GM23338 (cell line): ENCODE measurements at regions not wholly inside any gene's neighbourhood (a gene's known extent, or its start where the extent isn't known, plus 50 kb on each side); places are given as distances from the start of the nearest gene placed in this dataset.

Experiments used
- ATAC-seq: fragments of 200-7000 bp; cut with Tn5 transposase; 3 replicates; pipeline ENCODE4 v1.9.1; 2020
- DNase-seq: peaks from one replicate; pipeline ENCODE4 v3.0.0-alpha.2; 2015; ENCODE audit warnings: low spot score
- H2AFZ ChIP-seq: fragments of 200-600 bp; sonication (generic); 2 replicates; pipeline ENCODE4 v1.8.0; 2016; ENCODE audit warnings: antibody characterized with exemption, mild to moderate bottlenecking, moderate library complexity
- H3F3A ChIP-seq: fragments of 200-600 bp; sonication (generic); replicated peaks from 2 replicates; pipeline ENCODE4 v1.8.0; 2017; ENCODE audit warnings: antibody characterized with exemption, mixed run types, low read depth
- H3K27ac ChIP-seq: fragments of 200-600 bp; sonication (generic); 2 replicates; pipeline ENCODE4 v1.6.1; 2016; ENCODE audit warnings: low read depth
- H3K27me3 ChIP-seq: fragments of 200-600 bp; sonication (generic); 2 replicates; pipeline ENCODE4 v1.8.0; 2016; ENCODE audit warnings: mild to moderate bottlenecking, mixed run types, moderate library complexity; ENCODE audit not compliant: insufficient read depth
- H3K36me3 ChIP-seq: fragments of 200-600 bp; sonication (generic); 2 replicates; pipeline ENCODE4 v1.8.0; 2016; ENCODE audit warnings: mild to moderate bottlenecking; ENCODE audit not compliant: insufficient read depth
- H3K4me1 ChIP-seq: fragments of 200-600 bp; sonication (generic); 2 replicates; pipeline ENCODE4 v1.8.0; 2016; ENCODE audit warnings: mild to moderate bottlenecking, moderate library complexity; ENCODE audit not compliant: insufficient read depth
- H3K4me2 ChIP-seq: fragments of 200-600 bp; sonication (generic); 2 replicates; pipeline ENCODE4 v1.7.1; 2017; ENCODE audit warnings: mixed run types
- H3K4me3 ChIP-seq: fragments of 200-600 bp; sonication (generic); 2 replicates; pipeline ENCODE4 v1.6.1; 2016; ENCODE audit warnings: mixed run types
- H3K79me2 ChIP-seq: fragments of 200-600 bp; sonication (generic); replicated peaks from 2 replicates; pipeline ENCODE4 v1.8.0; 2017; ENCODE audit warnings: mild to moderate bottlenecking; ENCODE audit not compliant: insufficient read depth
- H3K9me2 ChIP-seq: fragments of 200-600 bp; sonication (generic); 2 replicates; pipeline ENCODE4 v1.8.0; 2017; ENCODE audit not compliant: insufficient read depth
- H4K20me1 ChIP-seq: fragments of 200-600 bp; sonication (generic); replicated peaks from 2 replicates; pipeline ENCODE4 v1.8.0; 2017; ENCODE audit warnings: mild to moderate bottlenecking; ENCODE audit not compliant: insufficient read depth
- H3K27ac Mint-ChIP-seq: 2 replicates; pipeline ENCODE4 v1.8.0; 2020; ENCODE audit warnings: inconsistent platforms, mild to moderate bottlenecking, moderate library complexity, mixed read lengths
- H3K27me3 Mint-ChIP-seq: 3 replicates; pipeline ENCODE4 v1.8.0; 2022; ENCODE audit warnings: low read depth, mild to moderate bottlenecking, moderate library complexity, mixed read lengths, inconsistent platforms; ENCODE audit not compliant: insufficient read depth, poor library complexity
- H3K36me3 Mint-ChIP-seq: 3 replicates; pipeline ENCODE4 v1.8.0; 2021; ENCODE audit warnings: low read depth, mild to moderate bottlenecking, inconsistent platforms, moderate library complexity, mixed read lengths
- H3K4me1 Mint-ChIP-seq: 3 replicates; pipeline ENCODE4 v1.8.0; 2020; ENCODE audit warnings: mild to moderate bottlenecking, inconsistent platforms, mixed read lengths
- H3K4me3 Mint-ChIP-seq: 3 replicates; pipeline ENCODE4 v1.8.0; 2021; ENCODE audit warnings: moderate library complexity, mild to moderate bottlenecking, inconsistent platforms, mixed read lengths
- H3K9me3 Mint-ChIP-seq: 3 replicates; pipeline ENCODE4 v1.8.0; 2020; ENCODE audit warnings: moderate library complexity, mild to moderate bottlenecking, inconsistent platforms, mixed read lengths
- CREB1 ChIP-seq: fragments of 250-450 bp; sonication (Bioruptor Pico); IDR thresholded peaks from 2 replicates; pipeline ENCODE4 v1.5.0; 2020; ENCODE audit warnings: low read depth, mild to moderate bottlenecking, moderate library complexity
- CTCF ChIP-seq, 2 experiments: fragments of 200-600 bp in 1 of 2; sonication (generic) in 1 of 2; conservative IDR thresholded peaks; 2 replicates each; pipeline versions ENCODE4 v1.5.1 to v1.6.1; 2016 to 2017; ENCODE audit warnings: antibody characterized with exemption in 2 of 2, low read depth in 2 of 2, mild to moderate bottlenecking in 2 of 2, moderate library complexity in 1 of 2
- EZH2phosphoT487 ChIP-seq: fragments of 200-600 bp; sonication (generic); IDR thresholded peaks from one replicate; pipeline ENCODE4 v1.8.1; 2018; ENCODE audit warnings: antibody characterized with exemption; ENCODE audit not compliant: unreplicated experiment
- NANOG ChIP-seq: IDR thresholded peaks from 2 replicates; pipeline ENCODE4 v1.6.1; 2016; ENCODE audit warnings: antibody characterized with exemption, borderline replicate concordance
- POLR2AphosphoS5 ChIP-seq: IDR thresholded peaks from 2 replicates; pipeline ENCODE4 v1.6.1; 2016; ENCODE audit warnings: antibody characterized with exemption, low read depth
- ZNF331 ChIP-seq: fragments of 250-450 bp; sonication (Bioruptor Pico); IDR thresholded peaks from 2 replicates; pipeline ENCODE4 v1.5.0; 2020; ENCODE audit warnings: low read depth, mild to moderate bottlenecking, moderate library complexity
- TF ChIP-seq, protein P1 (sequence below): IDR thresholded peaks from 2 replicates; pipeline ENCODE4 v1.6.1; 2016; ENCODE audit warnings: antibody characterized with exemption
- TF ChIP-seq, protein P2 (sequence below): fragments of 250-450 bp; sonication (Bioruptor Pico); IDR thresholded peaks from 2 replicates; pipeline ENCODE4 v1.5.0; 2020; ENCODE audit warnings: mild to moderate bottlenecking, moderate library complexity

DNA sequence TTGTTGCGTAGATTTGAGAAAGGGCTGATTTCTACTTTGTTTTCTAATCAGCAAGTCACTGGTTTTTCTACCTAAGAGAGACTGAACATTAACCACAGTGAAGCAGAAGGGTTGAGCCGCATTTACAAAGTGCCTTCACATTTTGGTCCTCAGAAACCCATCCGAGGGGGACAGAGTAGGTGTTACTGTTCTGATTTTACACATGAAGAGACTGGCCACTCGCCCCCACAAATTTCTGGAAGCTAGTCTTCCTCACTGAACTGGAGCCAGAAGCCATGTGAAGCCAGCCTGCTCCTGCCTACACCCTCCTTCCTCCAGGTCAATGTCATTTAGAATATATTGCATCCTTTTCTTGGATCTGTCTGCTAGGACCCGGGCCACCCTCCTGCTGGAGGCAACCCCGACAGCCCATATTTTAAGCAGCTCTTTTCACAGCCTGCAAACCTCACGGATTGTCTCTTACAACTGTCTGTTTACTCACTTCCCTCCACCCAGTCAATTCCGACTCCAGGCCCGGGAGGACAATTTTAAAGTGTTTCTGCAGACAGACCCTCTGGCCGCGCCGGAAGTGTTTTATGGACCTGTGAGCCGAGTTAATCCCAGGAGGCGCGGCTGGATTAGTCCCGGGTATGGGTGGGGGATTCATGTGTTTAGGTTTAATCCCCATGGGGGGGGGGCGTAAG lies 73.2 kb upstream of the BCOR start (continued):
- TF ChIP-seq, protein P1, sequence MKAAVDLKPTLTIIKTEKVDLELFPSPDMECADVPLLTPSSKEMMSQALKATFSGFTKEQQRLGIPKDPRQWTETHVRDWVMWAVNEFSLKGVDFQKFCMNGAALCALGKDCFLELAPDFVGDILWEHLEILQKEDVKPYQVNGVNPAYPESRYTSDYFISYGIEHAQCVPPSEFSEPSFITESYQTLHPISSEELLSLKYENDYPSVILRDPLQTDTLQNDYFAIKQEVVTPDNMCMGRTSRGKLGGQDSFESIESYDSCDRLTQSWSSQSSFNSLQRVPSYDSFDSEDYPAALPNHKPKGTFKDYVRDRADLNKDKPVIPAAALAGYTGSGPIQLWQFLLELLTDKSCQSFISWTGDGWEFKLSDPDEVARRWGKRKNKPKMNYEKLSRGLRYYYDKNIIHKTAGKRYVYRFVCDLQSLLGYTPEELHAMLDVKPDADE = no peak
- TF ChIP-seq CREB1 (CRISPR knock-in tag) = no peak

- Mint-ChIP-seq H3K27me3 (peaks cover 44% of the 10 kb centered on the region), H3K9me3 (no peaks in the 10 kb centered on the region; the same call in 1 of the 3 replicates), H3K36me3 (peaks cover 5% of the 10 kb centered on the region; the same call in 2 of the 3 replicates), H3K4me1 (peaks cover 50% of the 10 kb centered on the region), H3K27ac (peak overlapping the region; percentile 95), H3K4me3 (peak overlapping the region; percentile 78)
- Histone ChIP-seq H3K4me3 (peak overlapping the region; percentile 59), H3K4me2 (peak overlapping the region; percentile 84), H3K4me1 (peaks cover 49% of the 10 kb centered on the region), H3K27ac (peak overlapping the region; percentile 92), H3K27me3 (peaks cover 30% of the 10 kb centered on the region), H4K20me1 (no peaks in the 10 kb centered on the region), H3K36me3 (no peaks in the 10 kb centered on the region), H3K79me2 (peaks cover 25% of the 10 kb centered on the region), H3K9me2 (no peaks in the 10 kb centered on the region), H2AFZ (no peak overlapping the region), H3F3A (0 out of 2 replicates have a peak, but pooled peaks cover 3% of the 10 kb centered on the region)
- TF ChIP-seq EZH2phosphoT487 (no peak), ZNF331 (CRISPR knock-in tag) (no peak), POLR2AphosphoS5 (peak; percentile 38; the same call in 1 of the 2 replicates), CTCF (conservative IDR thresholded peaks at IDR 0.05; ENCODE audit: low read depth in 2 of 2) (peak; percentile 50 to 53), NANOG (peak; percentile 86)
- TF ChIP-seq, protein P2, sequence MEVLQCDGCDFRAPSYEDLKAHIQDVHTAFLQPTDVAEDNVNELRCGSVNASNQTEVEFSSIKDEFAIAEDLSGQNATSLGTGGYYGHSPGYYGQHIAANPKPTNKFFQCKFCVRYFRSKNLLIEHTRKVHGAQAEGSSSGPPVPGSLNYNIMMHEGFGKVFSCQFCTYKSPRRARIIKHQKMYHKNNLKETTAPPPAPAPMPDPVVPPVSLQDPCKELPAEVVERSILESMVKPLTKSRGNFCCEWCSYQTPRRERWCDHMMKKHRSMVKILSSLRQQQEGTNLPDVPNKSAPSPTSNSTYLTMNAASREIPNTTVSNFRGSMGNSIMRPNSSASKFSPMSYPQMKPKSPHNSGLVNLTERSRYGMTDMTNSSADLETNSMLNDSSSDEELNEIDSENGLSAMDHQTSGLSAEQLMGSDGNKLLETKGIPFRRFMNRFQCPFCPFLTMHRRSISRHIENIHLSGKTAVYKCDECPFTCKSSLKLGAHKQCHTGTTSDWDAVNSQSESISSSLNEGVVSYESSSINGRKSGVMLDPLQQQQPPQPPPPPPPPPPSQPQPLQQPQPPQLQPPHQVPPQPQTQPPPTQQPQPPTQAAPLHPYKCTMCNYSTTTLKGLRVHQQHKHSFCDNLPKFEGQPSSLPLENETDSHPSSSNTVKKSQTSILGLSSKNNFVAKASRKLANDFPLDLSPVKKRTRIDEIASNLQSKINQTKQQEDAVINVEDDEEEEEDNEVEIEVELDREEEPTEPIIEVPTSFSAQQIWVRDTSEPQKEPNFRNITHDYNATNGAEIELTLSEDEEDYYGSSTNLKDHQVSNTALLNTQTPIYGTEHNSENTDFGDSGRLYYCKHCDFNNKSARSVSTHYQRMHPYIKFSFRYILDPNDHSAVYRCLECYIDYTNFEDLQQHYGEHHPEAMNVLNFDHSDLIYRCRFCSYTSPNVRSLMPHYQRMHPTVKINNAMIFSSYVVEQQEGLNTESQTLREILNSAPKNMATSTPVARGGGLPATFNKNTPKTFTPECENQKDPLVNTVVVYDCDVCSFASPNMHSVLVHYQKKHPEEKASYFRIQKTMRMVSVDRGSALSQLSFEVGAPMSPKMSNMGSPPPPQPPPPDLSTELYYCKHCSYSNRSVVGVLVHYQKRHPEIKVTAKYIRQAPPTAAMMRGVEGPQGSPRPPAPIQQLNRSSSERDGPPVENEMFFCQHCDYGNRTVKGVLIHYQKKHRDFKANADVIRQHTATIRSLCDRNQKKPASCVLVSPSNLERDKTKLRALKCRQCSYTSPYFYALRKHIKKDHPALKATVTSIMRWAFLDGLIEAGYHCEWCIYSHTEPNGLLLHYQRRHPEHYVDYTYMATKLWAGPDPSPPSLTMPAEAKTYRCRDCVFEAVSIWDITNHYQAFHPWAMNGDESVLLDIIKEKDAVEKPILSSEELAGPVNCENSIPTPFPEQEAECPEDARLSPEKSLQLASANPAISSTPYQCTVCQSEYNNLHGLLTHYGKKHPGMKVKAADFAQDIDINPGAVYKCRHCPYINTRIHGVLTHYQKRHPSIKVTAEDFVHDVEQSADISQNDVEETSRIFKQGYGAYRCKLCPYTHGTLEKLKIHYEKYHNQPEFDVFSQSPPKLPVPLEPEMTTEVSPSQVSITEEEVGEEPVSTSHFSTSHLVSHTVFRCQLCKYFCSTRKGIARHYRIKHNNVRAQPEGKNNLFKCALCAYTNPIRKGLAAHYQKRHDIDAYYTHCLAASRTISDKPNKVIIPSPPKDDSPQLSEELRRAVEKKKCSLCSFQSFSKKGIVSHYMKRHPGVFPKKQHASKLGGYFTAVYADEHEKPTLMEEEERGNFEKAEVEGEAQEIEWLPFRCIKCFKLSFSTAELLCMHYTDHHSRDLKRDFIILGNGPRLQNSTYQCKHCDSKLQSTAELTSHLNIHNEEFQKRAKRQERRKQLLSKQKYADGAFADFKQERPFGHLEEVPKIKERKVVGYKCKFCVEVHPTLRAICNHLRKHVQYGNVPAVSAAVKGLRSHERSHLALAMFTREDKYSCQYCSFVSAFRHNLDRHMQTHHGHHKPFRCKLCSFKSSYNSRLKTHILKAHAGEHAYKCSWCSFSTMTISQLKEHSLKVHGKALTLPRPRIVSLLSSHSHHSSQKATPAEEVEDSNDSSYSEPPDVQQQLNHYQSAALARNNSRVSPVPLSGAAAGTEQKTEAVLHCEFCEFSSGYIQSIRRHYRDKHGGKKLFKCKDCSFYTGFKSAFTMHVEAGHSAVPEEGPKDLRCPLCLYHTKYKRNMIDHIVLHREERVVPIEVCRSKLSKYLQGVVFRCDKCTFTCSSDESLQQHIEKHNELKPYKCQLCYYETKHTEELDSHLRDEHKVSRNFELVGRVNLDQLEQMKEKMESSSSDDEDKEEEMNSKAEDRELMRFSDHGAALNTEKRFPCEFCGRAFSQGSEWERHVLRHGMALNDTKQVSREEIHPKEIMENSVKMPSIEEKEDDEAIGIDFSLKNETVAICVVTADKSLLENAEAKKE (CRISPR knock-in tag) = no peak
- peak; percentile 25 for ATAC-seq
- DNase-seq = peak; percentile 90
Measured at GRCh38 chrX:40169193-40170101, 71.7 kb upstream of the BCOR start.
